T-cell (primary cell): ENCODE measurements at regions not wholly inside any gene's neighbourhood (a gene's known extent, or its start where the extent isn't known, plus 50 kb on each side); places are given as distances from the start of the nearest gene placed in this dataset.
"Not testable (repeated sequence)": the region's sequence is repeated elsewhere in the genome, so short reads cannot be mapped to it uniquely, and the experiment has no call there.

Experiments
- ATAC-seq, 4 experiments: fragments of 200-7000 bp in 3 of 4; fragments of 150-1000 bp in 1 of 4; cut with Tn5 transposase; replicated peaks in 1 of 4; 1 replicate in 3 of 4; 2 replicates in 1 of 4; pipeline ENCODE4 v1.10.0; 2021; ENCODE audit warnings: moderate library complexity in 3 of 4, mild to moderate bottlenecking in 2 of 4, moderate number of reproducible peaks in 1 of 4
- CTCF ChIA-PET, 2 donors: fragments of 300-600 bp; sonication (Branson Sonifier 250); formaldehyde crosslinking; loops; one replicate each; lab custom pipeline; 2022; ENCODE audit warnings: antibody characterized with exemption in 2 of 2; lab: Charles Lee
- POLR2A ChIA-PET, 2 donors: fragments of 300-600 bp; sonication (Branson Sonifier 250); formaldehyde crosslinking; loops; one replicate each; lab custom pipeline; 2022; ENCODE audit warnings: antibody characterized with exemption in 2 of 2; lab: Charles Lee
- DNase-seq, 35 experiments: peaks; one replicate each; pipeline versions ENCODE4 v3.0.0 to v3.0.0-alpha.2; 2013 to 2023
- H3K27ac ChIP-seq: one replicate; pipeline ENCODE4 v1.5.1; 2013; ENCODE audit warnings: low read length
- H3K27me3 ChIP-seq, 2 experiments: replicated peaks in 1 of 2; 1 replicate in 1 of 2; 2 replicates in 1 of 2; pipeline versions ENCODE4 v1.6.1 to v1.7.0; 2013; ENCODE audit warnings: low read length in 1 of 2, mixed read lengths in 1 of 2; ENCODE audit not compliant: control insufficient read depth in 2 of 2, insufficient read depth in 2 of 2; ENCODE audit errors: extremely low read depth in 1 of 2
- H3K36me3 ChIP-seq, 2 donors: 1 replicate in 1 of 2; 2 replicates in 1 of 2; pipeline versions ENCODE4 v1.6.1 to v1.7.0; 2013; ENCODE audit warnings: low read length in 1 of 2; ENCODE audit not compliant: control insufficient read depth in 2 of 2, insufficient read depth in 1 of 2; ENCODE audit errors: extremely low read depth in 1 of 2
- H3K4me1 ChIP-seq, 2 experiments: 1 replicate in 1 of 2; 2 replicates in 1 of 2; pipeline versions ENCODE4 v1.6.1 to v1.7.0; 2013; ENCODE audit warnings: low read length in 2 of 2, mixed read lengths in 1 of 2; ENCODE audit not compliant: insufficient read depth in 2 of 2, control insufficient read depth in 1 of 2; ENCODE audit errors: extremely low read depth in 1 of 2
- H3K4me3 ChIP-seq, 2 donors: 1 replicate in 1 of 2; 2 replicates in 1 of 2; pipeline versions ENCODE4 v1.5.1 to v1.7.0; 2013; ENCODE audit warnings: mild to moderate bottlenecking in 2 of 2, low read length in 1 of 2, moderate library complexity in 1 of 2; ENCODE audit not compliant: control insufficient read depth in 1 of 2; ENCODE audit errors: extremely low read depth in 1 of 2
- H3K9me3 ChIP-seq: 2 replicates; pipeline ENCODE4 v1.7.0; 2013
- H3K27ac Mint-ChIP-seq, 2 donors: one replicate each; pipeline ENCODE4 v1.8.0; 2020 to 2021; ENCODE audit warnings: mild to moderate bottlenecking in 2 of 2, mixed read lengths in 2 of 2
- H3K27me3 Mint-ChIP-seq, 2 donors: one replicate each; pipeline ENCODE4 v1.8.0; 2021 to 2022; ENCODE audit warnings: mixed read lengths in 2 of 2
- H3K36me3 Mint-ChIP-seq: one replicate; pipeline ENCODE4 v1.8.0; 2021; ENCODE audit warnings: mixed read lengths
- H3K4me1 Mint-ChIP-seq, 3 donors: one replicate each; pipeline ENCODE4 v1.8.0; 2020 to 2022; ENCODE audit warnings: mixed read lengths in 3 of 3, mild to moderate bottlenecking in 1 of 3
- H3K4me3 Mint-ChIP-seq, 3 donors: one replicate each; pipeline ENCODE4 v1.8.0; 2020 to 2022; ENCODE audit warnings: mild to moderate bottlenecking in 3 of 3, mixed read lengths in 3 of 3, moderate library complexity in 3 of 3
- H3K9me3 Mint-ChIP-seq, 3 donors: one replicate each; pipeline ENCODE4 v1.8.0; 2020 to 2022; ENCODE audit warnings: mixed read lengths in 3 of 3
- WGBS: methylation state at CpG from one replicate; pipeline ENCODE4 v1.1.5; 2013; ENCODE audit warnings: missing lambda C conversion rate; ENCODE audit not compliant: insufficient coverage; 5-methylcytosine and 5-hydroxymethylcytosine counted together

DNA sequence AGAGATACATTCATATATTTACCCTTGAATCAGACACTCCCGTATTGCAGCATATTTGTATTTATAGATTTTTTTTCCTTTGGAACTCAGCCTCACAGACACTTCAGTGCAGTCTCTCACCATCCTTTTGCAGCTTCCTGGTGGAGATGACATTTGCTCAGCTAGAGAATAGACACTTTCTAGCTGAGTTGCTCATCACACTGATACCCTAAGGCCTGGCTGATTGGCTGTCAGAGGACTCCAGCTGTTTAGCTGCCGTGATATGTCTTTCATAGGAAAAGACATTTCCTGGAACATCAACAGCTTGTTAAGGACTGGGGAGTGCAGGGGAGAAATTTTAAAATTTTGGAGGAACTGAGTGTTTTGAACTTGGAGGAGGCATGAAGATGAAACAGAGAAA, 429.6 kb downstream of the SMARCA1 start:
- Mint-ChIP-seq H3K4me3 (no peak overlapping the region), H3K27me3 (peaks cover 0 to 8% of the 10 kb centered on the region in 2 donors), H3K4me1 (no peaks in the 10 kb centered on the region), H3K9me3 (no peaks in the 10 kb centered on the region), H3K36me3 (no peaks in the 10 kb centered on the region), H3K27ac (no peak overlapping the region)
- H3K27ac ChIP-seq, result no peak overlapping the region
- H3K27me3 ChIP-seq, result no peaks in the 10 kb centered on the region
- no peaks in the 10 kb centered on the region for H3K36me3 ChIP-seq
- H3K4me1 ChIP-seq, result no peaks in the 10 kb centered on the region
- no peak for DNase-seq
- WGBS, result no CpG with 5 or more reads among the region's 2 CpGs
- no peak overlapping the region for H3K4me3 ChIP-seq
- H3K9me3 ChIP-seq, result no peaks in the 10 kb centered on the region
- CTCF ChIA-PET, result interaction anchor here in 1 of 2 donors (0.8 kb wide), 1 partner anchor 18 kb away, joined by 3 read pairs; no protein-coding TSS in a partner anchor
- POLR2A ChIA-PET, result no interaction called here
- no peak for ATAC-seq

- H3K9me3 Mint-ChIP-seq, result no peaks in the 10 kb centered on the region
- H3K27ac ChIP-seq, result no peak overlapping the region
- ATAC-seq (no peak), DNase-seq (no peak)
- H3K9me3 ChIP-seq, result no peaks in the 10 kb centered on the region
- no peaks in the 10 kb centered on the region for H3K36me3 ChIP-seq
- POLR2A ChIA-PET, result no interaction called here
- no peak overlapping the region for H3K4me3 Mint-ChIP-seq
- H3K27ac Mint-ChIP-seq, result no peak overlapping the region
- no peaks in the 10 kb centered on the region for H3K4me1 ChIP-seq
- H3K4me1 Mint-ChIP-seq, result no peaks in the 10 kb centered on the region
- CTCF ChIA-PET, result interaction anchor here in 1 of 2 donors (0.6 kb wide), 1 partner anchor 24 kb away, joined by 6 read pairs; no protein-coding TSS in a partner anchor
- H3K4me3 ChIP-seq, result no peak overlapping the region
- H3K36me3 Mint-ChIP-seq, result no peaks in the 10 kb centered on the region
- H3K27me3 ChIP-seq, result no peaks in the 10 kb centered on the region
- peaks cover 0 to 5% of the 10 kb centered on the region in 2 donors for H3K27me3 Mint-ChIP-seq
Observed at GRCh38 chrX:129092757-129093156, 430.5 kb downstream of the SMARCA1 start.

GRCh38 chrX:129092242-129092641, 431.0 kb downstream of the SMARCA1 start:
- Histone ChIP-seq H3K9me3 (no peaks in the 10 kb centered on the region), H3K27ac (no peak overlapping the region), H3K4me3 (no peak overlapping the region), H3K4me1 (no peaks in the 10 kb centered on the region), H3K36me3 (no peaks in the 10 kb centered on the region), H3K27me3 (no peaks in the 10 kb centered on the region)
- no peak overlapping the region for H3K27ac Mint-ChIP-seq
- no peaks in the 10 kb centered on the region for H3K36me3 Mint-ChIP-seq
- no peaks in the 10 kb centered on the region for H3K4me1 Mint-ChIP-seq
- POLR2A ChIA-PET, result no interaction called here
- DNase-seq (no peak), ATAC-seq (no peak)
- 20% methylated on average over 1 of the region's 2 CpGs for WGBS
- no peaks in the 10 kb centered on the region for H3K9me3 Mint-ChIP-seq
- peaks cover 0 to under 1% of the 10 kb centered on the region in 2 donors for H3K27me3 Mint-ChIP-seq
- CTCF ChIA-PET, result no interaction called here
- H3K4me3 Mint-ChIP-seq, result no peak overlapping the region

- H3K4me1 ChIP-seq, result no peaks in the 10 kb centered on the region
- POLR2A ChIA-PET, result no interaction called here
- CTCF ChIA-PET, result no interaction called here
- no peak overlapping the region for H3K27ac ChIP-seq
- DNase-seq (no peak), ATAC-seq (no peak)
- Mint-ChIP-seq H3K4me1 (no peaks in the 10 kb centered on the region), H3K9me3 (no peaks in the 10 kb centered on the region), H3K4me3 (no peak overlapping the region), H3K36me3 (no peaks in the 10 kb centered on the region), H3K27me3 (peaks cover 0 to 4% of the 10 kb centered on the region in 2 donors), H3K27ac (no peak overlapping the region)
- WGBS, result no CpG with 5 or more reads among the region's 2 CpGs
- no peaks in the 10 kb centered on the region for H3K36me3 ChIP-seq
- H3K9me3 ChIP-seq, result no peaks in the 10 kb centered on the region
- no peak overlapping the region for H3K4me3 ChIP-seq
- no peaks in the 10 kb centered on the region for H3K27me3 ChIP-seq
Observed at GRCh38 chrX:129091097-129091496, 432.2 kb downstream of the SMARCA1 start.

GRCh38 chrX:129086802-129087201, 436.5 kb downstream of the SMARCA1 start:
- Mint-ChIP-seq H3K27me3 (peaks cover 0 to 4% of the 10 kb centered on the region in 2 donors), H3K9me3 (peaks cover 2 to 6% (median 5%) of the 10 kb centered on the region in 3 donors), H3K4me1 (no peaks in the 10 kb centered on the region), H3K27ac (no peak overlapping the region), H3K4me3 (no peak overlapping the region), H3K36me3 (no peaks in the 10 kb centered on the region)
- POLR2A ChIA-PET, result no interaction called here
- DNase-seq (no peak), ATAC-seq (no peak)
- Histone ChIP-seq H3K27me3 (no peaks in the 10 kb centered on the region), H3K9me3 (no peaks in the 10 kb centered on the region), H3K4me3 (no peak overlapping the region), H3K27ac (no peak overlapping the region), H3K4me1 (no peaks in the 10 kb centered on the region), H3K36me3 (no peaks in the 10 kb centered on the region)
- 81% methylated on average over 6 of the region's 7 CpGs for WGBS
- CTCF ChIA-PET, result no interaction called here

DNA sequence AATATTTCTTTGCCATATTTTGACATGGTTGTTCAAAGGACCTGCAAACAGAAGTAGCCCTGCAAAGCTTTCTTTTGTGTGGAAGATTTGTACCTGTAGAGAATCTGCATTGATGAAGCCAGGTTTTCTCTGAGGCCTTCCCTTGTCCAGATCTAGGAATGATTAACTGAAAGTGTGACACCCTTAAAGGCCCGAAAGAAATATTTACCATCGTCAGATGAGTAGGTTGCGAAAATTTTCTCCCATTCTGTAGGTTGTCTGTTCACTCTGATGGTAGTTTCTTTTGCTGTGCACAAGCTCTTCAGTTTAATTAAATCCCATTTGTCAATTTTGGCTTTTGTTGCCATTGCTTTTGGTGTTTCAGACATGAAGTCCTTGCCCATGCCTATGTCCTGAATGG, 439.0 kb downstream of the SMARCA1 start:
- CTCF ChIA-PET, POLR2A ChIA-PET, H3K36me3 Mint-ChIP-seq, H3K27ac Mint-ChIP-seq, H3K9me3 ChIP-seq, DNase-seq, H3K27me3 ChIP-seq, H3K27me3 Mint-ChIP-seq, H3K4me3 ChIP-seq, H3K4me1 Mint-ChIP-seq, H3K36me3 ChIP-seq, H3K9me3 Mint-ChIP-seq, H3K4me3 Mint-ChIP-seq, ATAC-seq, H3K27ac ChIP-seq, H3K4me1 ChIP-seq: not testable (repeated sequence)
- WGBS, result no CpG with 5 or more reads among the region's 3 CpGs
